Kidney epithelial cell (primary cell): ENCODE measurements at regions not wholly inside any gene's neighbourhood (a gene's known extent, or its start where the extent isn't known, plus 50 kb on each side); places are given as distances from the start of the nearest gene placed in this dataset.

Experiments
- DNase-seq: peaks from one replicate; pipeline ENCODE4 v3.0.0-alpha.2; 2010; ENCODE audit warnings: low read depth
- H3K27me3 ChIP-seq: 2 replicates; pipeline ENCODE4 v1.6.0; 2011; ENCODE audit warnings: low read length; ENCODE audit not compliant: control insufficient read depth, insufficient read depth
- H3K36me3 ChIP-seq: 2 replicates; pipeline ENCODE4 v1.5.1; 2011; ENCODE audit warnings: low read length; ENCODE audit not compliant: control insufficient read depth, insufficient read depth
- H3K4me3 ChIP-seq: 2 replicates; pipeline ENCODE4 v1.5.1; 2011; ENCODE audit warnings: low read depth, mild to moderate bottlenecking, control low read depth, low read length
- TF ChIP-seq, protein P1 (sequence below): IDR thresholded peaks from 2 replicates; pipeline ENCODE4 v1.5.1; 2011; ENCODE audit warnings: mild to moderate bottlenecking, moderate library complexity, low read length, control low read depth, inconsistent platforms; ENCODE audit not compliant: insufficient read depth, poor library complexity, severe bottlenecking

DNA sequence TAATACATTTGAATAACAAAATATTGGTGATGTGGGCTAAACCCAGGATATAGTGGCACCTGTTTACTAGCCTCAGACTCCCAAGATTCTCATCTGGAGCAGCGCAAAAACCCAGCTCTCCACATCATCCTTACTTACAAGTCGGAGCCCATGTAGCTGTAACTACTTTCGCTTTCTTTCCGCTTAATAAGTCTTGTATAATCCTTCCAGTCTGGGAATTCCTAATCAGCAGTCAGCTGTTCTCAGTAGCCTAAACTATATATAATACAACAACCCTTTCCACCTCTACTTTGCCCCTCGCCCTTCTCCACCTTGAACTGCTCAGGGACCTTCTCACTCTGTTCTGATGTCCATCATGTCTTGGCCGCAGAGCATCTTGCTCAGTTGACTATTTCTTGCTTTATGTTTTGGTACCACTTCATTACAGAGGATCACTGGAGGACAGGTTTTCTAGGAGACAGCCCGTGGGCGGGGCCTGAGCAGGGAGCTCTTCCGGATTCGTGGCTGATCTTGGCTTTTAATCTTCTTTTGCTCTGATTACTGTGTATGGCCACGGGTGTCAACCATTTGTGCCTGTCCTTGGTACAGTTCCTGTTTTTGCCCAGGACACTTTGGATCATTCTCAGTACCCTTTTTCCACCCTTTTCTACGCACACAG lies 119.9 kb upstream of the SERTAD2 start:
- no peak overlapping the region for H3K4me3 ChIP-seq
- H3K36me3 ChIP-seq = no peaks in the 10 kb centered on the region
- TF ChIP-seq, protein P1, sequence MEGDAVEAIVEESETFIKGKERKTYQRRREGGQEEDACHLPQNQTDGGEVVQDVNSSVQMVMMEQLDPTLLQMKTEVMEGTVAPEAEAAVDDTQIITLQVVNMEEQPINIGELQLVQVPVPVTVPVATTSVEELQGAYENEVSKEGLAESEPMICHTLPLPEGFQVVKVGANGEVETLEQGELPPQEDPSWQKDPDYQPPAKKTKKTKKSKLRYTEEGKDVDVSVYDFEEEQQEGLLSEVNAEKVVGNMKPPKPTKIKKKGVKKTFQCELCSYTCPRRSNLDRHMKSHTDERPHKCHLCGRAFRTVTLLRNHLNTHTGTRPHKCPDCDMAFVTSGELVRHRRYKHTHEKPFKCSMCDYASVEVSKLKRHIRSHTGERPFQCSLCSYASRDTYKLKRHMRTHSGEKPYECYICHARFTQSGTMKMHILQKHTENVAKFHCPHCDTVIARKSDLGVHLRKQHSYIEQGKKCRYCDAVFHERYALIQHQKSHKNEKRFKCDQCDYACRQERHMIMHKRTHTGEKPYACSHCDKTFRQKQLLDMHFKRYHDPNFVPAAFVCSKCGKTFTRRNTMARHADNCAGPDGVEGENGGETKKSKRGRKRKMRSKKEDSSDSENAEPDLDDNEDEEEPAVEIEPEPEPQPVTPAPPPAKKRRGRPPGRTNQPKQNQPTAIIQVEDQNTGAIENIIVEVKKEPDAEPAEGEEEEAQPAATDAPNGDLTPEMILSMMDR = no peak
- H3K27me3 ChIP-seq = no peaks in the 10 kb centered on the region
- no peak for DNase-seq

DNA sequence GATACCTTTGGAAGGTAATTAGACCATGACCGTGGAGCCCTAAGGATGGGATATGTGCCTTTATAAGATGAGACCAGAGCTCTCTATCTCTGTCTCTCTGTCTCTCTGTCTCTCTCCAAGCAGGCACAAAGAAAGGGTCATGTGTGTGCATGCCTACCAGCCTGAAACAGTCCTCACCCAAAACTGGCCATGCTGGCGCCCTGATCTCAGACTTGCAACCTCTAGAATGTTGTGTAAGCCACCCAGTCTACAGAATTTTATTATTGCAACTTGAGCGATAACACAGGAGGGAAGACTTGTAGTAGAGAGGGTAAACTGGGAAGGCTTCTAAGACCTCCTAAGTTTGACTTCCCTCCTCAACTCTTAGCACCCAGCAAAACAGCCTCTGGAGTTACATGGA lies 124.1 kb upstream of the SERTAD2 start:
- TF ChIP-seq, protein P1 = no peak
- H3K4me3 ChIP-seq = no peak overlapping the region
- no peaks in the 10 kb centered on the region for H3K36me3 ChIP-seq
- no peaks in the 10 kb centered on the region for H3K27me3 ChIP-seq
- no peak for DNase-seq

DNA sequence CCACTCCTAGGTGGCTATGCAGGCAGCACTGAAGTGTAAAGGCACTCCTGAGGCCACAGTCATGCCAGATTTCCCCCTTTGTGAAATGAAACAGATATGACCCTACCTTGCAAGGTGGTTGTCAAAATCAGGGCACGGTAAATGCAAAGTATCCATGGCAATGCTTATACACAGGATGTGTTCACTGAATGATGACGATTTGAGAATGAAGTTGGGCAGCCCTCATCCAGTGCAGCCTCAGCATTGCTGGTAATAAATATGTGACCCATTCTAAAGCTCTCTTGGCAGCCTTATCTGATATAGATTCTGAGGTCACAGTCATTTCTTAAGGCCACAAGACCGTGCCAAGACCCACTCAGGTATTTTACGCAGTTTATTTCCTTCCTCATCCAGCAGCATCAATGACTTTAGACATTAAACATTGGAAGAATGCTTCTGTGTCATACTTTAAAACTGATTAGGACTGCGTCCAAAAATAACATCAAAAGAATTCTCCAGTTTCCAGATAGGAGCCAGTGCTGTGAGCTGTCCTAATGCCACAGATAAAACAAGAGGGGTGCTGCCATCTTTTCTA lies 125.5 kb upstream of the SERTAD2 start:
- Histone ChIP-seq H3K27me3 (no peaks in the 10 kb centered on the region), H3K4me3 (no peak overlapping the region), H3K36me3 (no peaks in the 10 kb centered on the region)
- peak; percentile 86 for DNase-seq
- TF ChIP-seq, protein P1 = no peak

DNA sequence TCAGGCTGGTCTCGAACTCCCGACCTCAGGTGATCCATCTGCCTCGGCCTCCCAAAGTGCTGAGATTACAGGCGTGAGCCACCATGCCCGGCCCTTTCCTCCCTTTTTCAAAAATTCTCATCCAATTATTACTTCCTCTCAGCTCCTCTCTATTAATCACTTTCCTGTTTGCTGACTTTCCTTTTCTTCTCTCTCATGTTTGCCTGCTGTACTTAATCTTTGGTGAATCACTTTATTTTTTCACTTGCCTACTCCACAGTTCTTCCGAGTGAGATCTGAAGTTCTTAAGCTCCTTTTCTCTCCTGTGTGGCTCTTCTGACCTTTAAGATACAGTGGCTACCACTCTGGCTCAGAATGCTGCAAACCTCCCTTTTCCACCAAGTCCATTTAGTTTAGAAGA lies 126.3 kb upstream of the SERTAD2 start:
- Histone ChIP-seq H3K36me3 (no peaks in the 10 kb centered on the region), H3K4me3 (no peak overlapping the region), H3K27me3 (no peaks in the 10 kb centered on the region)
- no peak for DNase-seq
- TF ChIP-seq, protein P1 = no peak

DNA sequence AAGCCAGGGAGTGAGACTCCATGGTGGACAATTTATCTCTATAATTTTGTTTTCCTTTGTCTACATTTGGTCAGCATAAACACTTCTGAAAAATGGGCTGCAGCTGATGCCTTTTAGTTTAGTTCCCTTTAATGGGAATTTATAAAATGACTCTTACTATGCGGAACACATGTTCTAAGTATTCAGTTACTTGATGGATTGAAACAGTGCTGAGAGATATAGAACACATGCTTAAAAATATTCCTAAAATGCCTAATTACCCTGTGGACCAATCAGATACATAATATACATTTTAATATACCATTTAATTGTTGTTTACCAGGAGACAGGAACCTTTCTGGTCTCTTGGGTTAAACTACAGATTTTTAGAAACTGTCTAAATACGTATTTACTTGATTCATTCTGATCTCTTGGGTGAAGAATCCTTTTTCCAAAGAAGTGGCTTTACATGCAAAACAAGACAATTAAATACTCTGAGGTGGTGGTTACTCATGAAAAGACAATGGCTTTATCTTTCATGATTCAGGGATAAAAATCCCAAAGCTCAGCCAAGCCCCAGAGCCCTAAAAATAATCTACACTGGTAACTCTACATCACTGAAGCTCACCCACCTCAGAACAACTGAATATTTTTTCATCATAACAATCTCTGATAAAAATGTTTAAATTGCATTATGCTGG lies 128.1 kb upstream of the SERTAD2 start:
- TF ChIP-seq, protein P1 = no peak
- H3K27me3 ChIP-seq = no peaks in the 10 kb centered on the region
- H3K4me3 ChIP-seq = no peak overlapping the region
- no peaks in the 10 kb centered on the region for H3K36me3 ChIP-seq
- no peak for DNase-seq
